ENCODE measurements at regions not wholly inside any gene's neighbourhood (a gene's known extent, or its start where the extent isn't known, plus 50 kb on each side); places are given as distances from the start of the nearest gene placed in this dataset.

DNA sequence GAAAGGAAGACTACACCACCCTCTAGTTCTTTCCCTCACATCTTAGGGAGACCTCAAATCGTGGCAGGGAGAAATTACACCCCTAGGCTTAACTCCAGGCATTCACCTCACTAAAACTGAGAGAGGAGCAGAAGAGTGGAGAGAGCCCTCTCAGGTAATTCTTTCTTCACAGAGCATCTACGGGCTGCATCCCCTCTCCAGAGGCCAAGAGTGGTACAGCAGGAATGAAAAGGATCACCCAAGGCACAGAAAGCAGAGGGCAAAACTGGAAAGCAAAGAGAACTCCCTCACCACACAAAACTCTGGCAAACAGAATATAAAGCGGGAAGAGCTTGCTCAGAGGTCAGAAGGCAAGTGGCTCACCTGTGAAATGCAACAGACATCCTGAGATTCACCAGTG is 661.2 kb downstream of the TBC1D4 start:
- Mint-ChIP-seq H3K27me3 (ENCODE audit: insufficient read depth, unreplicated experiment) (no peaks in the 10 kb centered on the region), H3K4me3 (ENCODE audit: unreplicated experiment) (no peak overlapping the region), H3K4me1 (ENCODE audit: insufficient read depth, unreplicated experiment) (peaks cover 18% of the 10 kb centered on the region), H3K27ac (ENCODE audit: low read depth, unreplicated experiment) (no peak overlapping the region), H3K9me3 (ENCODE audit: unreplicated experiment) (peaks cover 15% of the 10 kb centered on the region), H3K36me3 (ENCODE audit: insufficient read depth, unreplicated experiment) (no peaks in the 10 kb centered on the region)
- ChIA-PET CTCF (no interaction called here), POLR2A (no interaction called here)
- no TSS peak for BruUV-seq (replicated peaks)
- DNase-seq (ENCODE audit: unreplicated experiment) = no peak
- intact Hi-C loops (cut with micrococcal nuclease) = no loop called here
- TF ChIP-seq, protein P1, sequence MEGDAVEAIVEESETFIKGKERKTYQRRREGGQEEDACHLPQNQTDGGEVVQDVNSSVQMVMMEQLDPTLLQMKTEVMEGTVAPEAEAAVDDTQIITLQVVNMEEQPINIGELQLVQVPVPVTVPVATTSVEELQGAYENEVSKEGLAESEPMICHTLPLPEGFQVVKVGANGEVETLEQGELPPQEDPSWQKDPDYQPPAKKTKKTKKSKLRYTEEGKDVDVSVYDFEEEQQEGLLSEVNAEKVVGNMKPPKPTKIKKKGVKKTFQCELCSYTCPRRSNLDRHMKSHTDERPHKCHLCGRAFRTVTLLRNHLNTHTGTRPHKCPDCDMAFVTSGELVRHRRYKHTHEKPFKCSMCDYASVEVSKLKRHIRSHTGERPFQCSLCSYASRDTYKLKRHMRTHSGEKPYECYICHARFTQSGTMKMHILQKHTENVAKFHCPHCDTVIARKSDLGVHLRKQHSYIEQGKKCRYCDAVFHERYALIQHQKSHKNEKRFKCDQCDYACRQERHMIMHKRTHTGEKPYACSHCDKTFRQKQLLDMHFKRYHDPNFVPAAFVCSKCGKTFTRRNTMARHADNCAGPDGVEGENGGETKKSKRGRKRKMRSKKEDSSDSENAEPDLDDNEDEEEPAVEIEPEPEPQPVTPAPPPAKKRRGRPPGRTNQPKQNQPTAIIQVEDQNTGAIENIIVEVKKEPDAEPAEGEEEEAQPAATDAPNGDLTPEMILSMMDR (IDR thresholded peaks at IDR 0.05; ENCODE audit: unreplicated experiment) = no peak

GRCh38 chr13:74819549-74819948 is 662.4 kb downstream of the TBC1D4 start:
- H3K4me1 Mint-ChIP-seq (ENCODE audit: insufficient read depth, unreplicated experiment) = peaks cover 8% of the 10 kb centered on the region
- TF ChIP-seq, protein P1 (IDR thresholded peaks at IDR 0.05; ENCODE audit: unreplicated experiment) = no peak
- H3K27me3 Mint-ChIP-seq (ENCODE audit: insufficient read depth, unreplicated experiment) = no peaks in the 10 kb centered on the region
- CTCF ChIA-PET = no interaction called here
- POLR2A ChIA-PET = no interaction called here
- H3K4me3 Mint-ChIP-seq (ENCODE audit: unreplicated experiment) = no peak overlapping the region
- intact Hi-C loops (cut with micrococcal nuclease) = no loop called here
- H3K9me3 Mint-ChIP-seq (ENCODE audit: unreplicated experiment) = peaks cover 22% of the 10 kb centered on the region
- BruUV-seq (replicated peaks) = no TSS peak
- no peaks in the 10 kb centered on the region for H3K36me3 Mint-ChIP-seq (ENCODE audit: insufficient read depth, unreplicated experiment)
- no peak overlapping the region for H3K27ac Mint-ChIP-seq (ENCODE audit: low read depth, unreplicated experiment)
- DNase-seq (ENCODE audit: unreplicated experiment) = no peak

- ChIA-PET POLR2A (no interaction called here), CTCF (no interaction called here)
- H3K4me1 Mint-ChIP-seq (ENCODE audit: insufficient read depth, unreplicated experiment) = peaks cover 8% of the 10 kb centered on the region
- intact Hi-C loops (cut with micrococcal nuclease) = no loop called here
- H3K27me3 Mint-ChIP-seq (ENCODE audit: insufficient read depth, unreplicated experiment) = no peaks in the 10 kb centered on the region
- H3K27ac Mint-ChIP-seq (ENCODE audit: low read depth, unreplicated experiment) = no peak overlapping the region
- H3K4me3 Mint-ChIP-seq (ENCODE audit: unreplicated experiment) = no peak overlapping the region
- TF ChIP-seq, protein P1 (IDR thresholded peaks at IDR 0.05; ENCODE audit: unreplicated experiment) = no peak
- H3K9me3 Mint-ChIP-seq (ENCODE audit: unreplicated experiment) = peaks cover 30% of the 10 kb centered on the region
- H3K36me3 Mint-ChIP-seq (ENCODE audit: insufficient read depth, unreplicated experiment) = no peaks in the 10 kb centered on the region
- no peak for DNase-seq (ENCODE audit: unreplicated experiment)
- BruUV-seq (replicated peaks) = no TSS peak
Observed at GRCh38 chr13:74816737-74817136, 665.2 kb downstream of the TBC1D4 start.

DNA sequence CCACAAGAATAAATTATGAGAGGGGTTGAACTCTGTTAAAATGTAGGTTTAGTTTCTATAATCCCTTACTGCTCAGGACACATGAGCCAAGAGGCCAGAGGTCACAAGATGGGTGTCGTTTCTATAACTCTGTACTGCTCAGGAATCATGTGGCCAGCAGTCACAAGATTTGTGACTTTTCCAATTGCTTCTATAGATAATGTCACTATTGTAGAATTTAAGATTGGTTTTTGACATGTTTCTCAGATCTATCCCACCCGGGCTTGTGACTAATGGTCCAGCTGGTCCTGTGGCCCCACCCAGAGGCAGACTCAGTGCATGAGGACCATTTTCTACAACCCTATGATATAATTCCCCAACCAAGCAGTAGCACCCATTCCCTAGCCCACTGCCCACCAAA is 662.0 kb upstream of the KLF12 start:
- ChIA-PET POLR2A (no interaction called here), CTCF (no interaction called here)
- H3K9me3 Mint-ChIP-seq (ENCODE audit: unreplicated experiment) = peaks cover 28% of the 10 kb centered on the region
- H3K4me1 Mint-ChIP-seq (ENCODE audit: insufficient read depth, unreplicated experiment) = no peaks in the 10 kb centered on the region
- TF ChIP-seq, protein P1 (IDR thresholded peaks at IDR 0.05; ENCODE audit: unreplicated experiment) = no peak
- H3K36me3 Mint-ChIP-seq (ENCODE audit: insufficient read depth, unreplicated experiment) = no peaks in the 10 kb centered on the region
- H3K27ac Mint-ChIP-seq (ENCODE audit: low read depth, unreplicated experiment) = no peak overlapping the region
- BruUV-seq (replicated peaks) = no TSS peak
- DNase-seq (ENCODE audit: unreplicated experiment) = no peak
- H3K27me3 Mint-ChIP-seq (ENCODE audit: insufficient read depth, unreplicated experiment) = no peaks in the 10 kb centered on the region
- no peak overlapping the region for H3K4me3 Mint-ChIP-seq (ENCODE audit: unreplicated experiment)
- intact Hi-C loops (cut with micrococcal nuclease) = no loop called here
